MCF 10A (cell line): ENCODE measurements at regions not wholly inside any gene's neighbourhood (a gene's known extent, or its start where the extent isn't known, plus 50 kb on each side); places are given as distances from the start of the nearest gene placed in this dataset.
A peak's percentile ranks its signal among the peaks of the same experiment; 100 is the strongest.

Experiments used
- BruUV-seq: library from RNA; stranded (reverse); fragments of 400-500 nt; replicated peaks from 2 replicates; lab custom pipeline; 2021; lab: Mats Ljungman, UMichigan
- CTCF ChIA-PET: fragments of 300-600 bp; sonication (Branson Sonifier 250); formaldehyde crosslinking; extraction: SDS; loops from one replicate; lab custom pipeline; 2021; ENCODE audit warnings: antibody characterized with exemption, inconsistent platforms; lab: Yijun Ruan, JAX
- POLR2A ChIA-PET: fragments of 300-600, 350-650 bp; sonication (Branson Sonifier 250); formaldehyde crosslinking; extraction: SDS; loops from one replicate; lab custom pipeline; 2020; ENCODE audit warnings: antibody characterized with exemption, inconsistent platforms; lab: Yijun Ruan, JAX
- DNase-seq: peaks from one replicate; pipeline ENCODE4 v3.0.0-alpha.2; 2018; ENCODE audit not compliant: unreplicated experiment
- H3K27ac Mint-ChIP-seq: one replicate; pipeline ENCODE4 v1.8.0; 2022; ENCODE audit warnings: mild to moderate bottlenecking, low read depth, mixed read lengths; ENCODE audit not compliant: unreplicated experiment
- H3K27me3 Mint-ChIP-seq: one replicate; pipeline ENCODE4 v1.8.0; 2022; ENCODE audit warnings: mixed read lengths; ENCODE audit not compliant: insufficient read depth, unreplicated experiment
- H3K36me3 Mint-ChIP-seq: one replicate; pipeline ENCODE4 v1.8.0; 2022; ENCODE audit warnings: mild to moderate bottlenecking, moderate library complexity, mixed read lengths; ENCODE audit not compliant: insufficient read depth, unreplicated experiment
- H3K4me1 Mint-ChIP-seq: one replicate; pipeline ENCODE4 v1.8.0; 2022; ENCODE audit warnings: mixed read lengths; ENCODE audit not compliant: insufficient read depth, unreplicated experiment
- H3K4me3 Mint-ChIP-seq: one replicate; pipeline ENCODE4 v1.8.0; 2022; ENCODE audit warnings: mild to moderate bottlenecking, moderate library complexity, mixed read lengths; ENCODE audit not compliant: unreplicated experiment
- H3K9me3 Mint-ChIP-seq: one replicate; pipeline ENCODE4 v1.8.0; 2022; ENCODE audit warnings: mixed read lengths; ENCODE audit not compliant: unreplicated experiment
- CTCF ChIP-seq: fragments of 200-600 bp; IDR thresholded peaks from one replicate; pipeline ENCODE4 v1.8.0; 2022; ENCODE audit warnings: antibody characterized with exemption, mild to moderate bottlenecking; ENCODE audit not compliant: unreplicated experiment
- intact Hi-C: fragments of 100-400 bp; cut with micrococcal nuclease; formaldehyde crosslinking; loops from 2 replicates; pipeline ENCODE4 v1.14.1; 2022

DNA sequence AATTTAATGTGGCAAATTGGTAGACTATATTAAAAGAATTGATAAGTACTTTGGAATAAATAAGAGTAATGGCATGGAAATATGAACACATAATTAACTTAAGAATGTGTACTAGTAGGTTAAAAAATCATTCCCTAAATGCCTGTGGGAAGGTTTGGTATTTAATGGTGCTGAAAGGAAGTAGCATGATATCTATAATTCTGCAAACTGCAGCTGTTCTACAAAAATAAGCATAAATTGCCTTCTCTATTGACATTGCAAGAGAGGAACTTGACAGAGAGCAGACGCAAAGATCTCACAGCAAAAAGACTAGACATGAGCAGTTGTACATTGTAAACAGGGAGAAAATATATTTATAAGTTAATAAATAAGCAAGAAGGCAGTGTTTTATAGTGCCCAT lies 752.5 kb upstream of the PCDH10 start:
- no peaks in the 10 kb centered on the region for H3K27me3 Mint-ChIP-seq
- peaks cover 7% of the 10 kb centered on the region for H3K9me3 Mint-ChIP-seq
- no peak for TF ChIP-seq CTCF
- no peak overlapping the region for H3K4me3 Mint-ChIP-seq
- H3K4me1 Mint-ChIP-seq = no peaks in the 10 kb centered on the region
- no TSS peak for BruUV-seq
- H3K36me3 Mint-ChIP-seq = no peaks in the 10 kb centered on the region
- H3K27ac Mint-ChIP-seq = no peak overlapping the region
- ChIA-PET CTCF (interaction anchor here (0.6 kb wide), 2 partner anchors 92 to 152 kb away, joined by 3 read pairs; no protein-coding TSS in a partner anchor), POLR2A (no interaction called here)
- intact Hi-C loops = no loop called here
- no peak for DNase-seq

DNA sequence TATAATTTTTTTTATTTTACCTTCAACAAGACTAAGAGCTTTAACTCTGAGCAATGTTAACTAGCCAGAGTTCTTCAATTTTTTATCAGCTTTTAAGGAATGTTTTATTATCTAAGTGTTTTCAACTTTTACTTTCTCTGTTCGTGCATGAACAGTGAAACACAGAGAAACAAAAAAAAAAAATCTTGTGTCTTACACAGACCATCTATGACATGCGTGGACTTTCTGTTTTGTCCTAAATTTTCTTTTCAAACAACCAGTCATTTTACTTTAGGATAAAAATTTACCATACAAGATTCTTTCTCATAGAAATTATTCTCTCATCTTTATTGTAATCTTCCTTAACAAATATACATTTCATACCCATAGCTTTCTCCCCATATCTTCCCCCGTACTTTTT lies 731.9 kb upstream of the PCDH10 start:
- H3K36me3 Mint-ChIP-seq = no peaks in the 10 kb centered on the region
- TF ChIP-seq CTCF = no peak
- BruUV-seq = no TSS peak
- H3K4me3 Mint-ChIP-seq = no peak overlapping the region
- POLR2A ChIA-PET = no interaction called here
- no peaks in the 10 kb centered on the region for H3K27me3 Mint-ChIP-seq
- peaks cover 21% of the 10 kb centered on the region for H3K9me3 Mint-ChIP-seq
- intact Hi-C loops = no loop called here
- CTCF ChIA-PET = interaction anchor here (0.6 kb wide), 1 partner anchor 59 kb away, joined by 3 read pairs; no protein-coding TSS in a partner anchor
- no peaks in the 10 kb centered on the region for H3K4me1 Mint-ChIP-seq
- H3K27ac Mint-ChIP-seq = no peak overlapping the region
- peak; percentile 28 for DNase-seq

DNA sequence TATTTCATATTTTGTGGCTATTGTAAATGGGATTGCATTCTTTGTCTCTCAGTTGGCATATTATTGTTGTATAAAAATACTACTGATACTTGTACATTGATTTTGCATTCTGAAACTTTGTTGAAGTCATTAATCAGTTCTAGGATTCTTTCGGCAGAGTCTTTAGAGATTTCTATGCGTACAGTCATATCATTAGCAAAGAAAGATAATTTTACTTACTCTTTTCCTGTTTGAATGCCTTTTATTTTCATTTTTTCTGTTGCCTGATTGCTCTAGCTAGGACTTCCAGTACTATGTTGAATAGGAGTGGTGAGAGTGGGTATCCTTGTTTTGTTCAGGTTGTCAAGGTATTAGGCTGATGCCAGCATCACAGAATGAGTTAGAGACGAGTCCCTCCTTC lies 722.0 kb upstream of the PCDH10 start:
- TF ChIP-seq CTCF = no peak
- no TSS peak for BruUV-seq
- H3K27ac Mint-ChIP-seq = no peak overlapping the region

GRCh38 chr4:132437117-132437516 lies 712.0 kb upstream of the PCDH10 start:
- H3K27me3 Mint-ChIP-seq = no peaks in the 10 kb centered on the region
- intact Hi-C loops = no loop called here
- no peak overlapping the region for H3K27ac Mint-ChIP-seq
- no peak for DNase-seq
- BruUV-seq = no TSS peak
- ChIA-PET POLR2A (no interaction called here), CTCF (no interaction called here)
- TF ChIP-seq CTCF = no peak
- no peaks in the 10 kb centered on the region for H3K36me3 Mint-ChIP-seq
- no peak overlapping the region for H3K4me3 Mint-ChIP-seq
- H3K9me3 Mint-ChIP-seq = no peaks in the 10 kb centered on the region
- H3K4me1 Mint-ChIP-seq = peaks cover 9% of the 10 kb centered on the region

More for the DNA sequence above, 722.0 kb upstream of the PCDH10 start:
- Mint-ChIP-seq H3K36me3 (no peaks in the 10 kb centered on the region), H3K4me1 (no peaks in the 10 kb centered on the region), H3K4me3 (no peak overlapping the region), H3K9me3 (no peaks in the 10 kb centered on the region), H3K27me3 (no peaks in the 10 kb centered on the region)
- no peak for DNase-seq
- POLR2A ChIA-PET = no interaction called here
- CTCF ChIA-PET = no interaction called here
- intact Hi-C loops = no loop called here
